SU-DHL-6 (cell line): ENCODE measurements at regions not wholly inside any gene's neighbourhood (a gene's known extent, or its start where the extent isn't known, plus 50 kb on each side); places are given as distances from the start of the nearest gene placed in this dataset.

ENCODE experiments used
- H2AFZ ChIP-seq: fragments of 200-600 bp; sonication (generic); 2 replicates; pipeline ENCODE4 v1.6.1; 2014; ENCODE audit warnings: low read depth, mild to moderate bottlenecking, moderate library complexity, mixed read lengths, antibody characterized with exemption, low read length; ENCODE audit not compliant: severe bottlenecking
- H3F3A ChIP-seq: fragments of 200-600 bp; shearing (Covaris generic); 2 replicates; pipeline ENCODE4 v1.6.0; 2016; ENCODE audit warnings: antibody characterized with exemption, mild to moderate bottlenecking; ENCODE audit not compliant: insufficient read depth
- H3K27ac ChIP-seq: fragments of 200-600 bp; sonication (generic); 2 replicates; pipeline ENCODE4 v1.5.1; 2016; ENCODE audit warnings: low read depth, mild to moderate bottlenecking, low read length, moderate library complexity, mixed read lengths
- H3K27me3 ChIP-seq: fragments of 200-600 bp; sonication (generic), shearing (Covaris generic); 2 replicates; pipeline ENCODE4 v1.6.0; 2014; ENCODE audit warnings: mild to moderate bottlenecking, low read length
- H3K36me3 ChIP-seq: fragments of 200-600 bp; sonication (generic); 2 replicates; pipeline ENCODE4 v1.6.1; 2014; ENCODE audit warnings: mild to moderate bottlenecking, low read length, mixed read lengths
- H3K4me2 ChIP-seq: fragments of 300-600, 200-600 bp; shearing (Covaris generic), sonication (generic); 2 replicates; pipeline ENCODE4 v1.6.0; 2014; ENCODE audit warnings: low read length, low read depth, mild to moderate bottlenecking; ENCODE audit not compliant: poor library complexity, severe bottlenecking
- H3K4me3 ChIP-seq: fragments of 200-600 bp; sonication (generic); 2 replicates; pipeline ENCODE4 v1.5.1; 2014; ENCODE audit warnings: antibody characterized with exemption, low read length, mild to moderate bottlenecking, mixed read lengths; ENCODE audit not compliant: insufficient read depth, poor library complexity, severe bottlenecking
- H3K79me2 ChIP-seq: fragments of 200-600 bp; sonication (generic); 2 replicates; pipeline ENCODE4 v1.6.1; 2014; ENCODE audit warnings: mild to moderate bottlenecking, low read length, moderate library complexity; ENCODE audit not compliant: insufficient read depth
- H3K9ac ChIP-seq: fragments of 200-600 bp; sonication (generic); 2 replicates; pipeline ENCODE4 v1.7.0; 2014; ENCODE audit warnings: mild to moderate bottlenecking, low read length
- H3K9me2 ChIP-seq: fragments of 200-600 bp; sonication (generic); replicated peaks from 2 replicates; pipeline ENCODE4 v1.6.1; 2014; ENCODE audit warnings: low read length; ENCODE audit not compliant: insufficient read depth
- H3K9me3 ChIP-seq: fragments of 200-600 bp; sonication (generic); 2 replicates; pipeline ENCODE4 v1.6.1; 2014; ENCODE audit warnings: low read length, mixed read lengths; ENCODE audit not compliant: insufficient read depth
- H4K20me1 ChIP-seq: fragments of 200-600 bp; sonication (generic); 2 replicates; pipeline ENCODE4 v1.6.1; 2014; ENCODE audit warnings: low read depth, mild to moderate bottlenecking, antibody characterized with exemption, low read length, moderate library complexity, mixed read lengths
- CTCF ChIP-seq: fragments of 200-600 bp; sonication (generic); IDR thresholded peaks from one replicate; pipeline ENCODE4 v1.5.1; 2017; ENCODE audit warnings: antibody characterized with exemption, mild to moderate bottlenecking, low read length, moderate library complexity; ENCODE audit not compliant: insufficient read depth, poor library complexity, severe bottlenecking
- EZH2phosphoT487 ChIP-seq: fragments of 200-600 bp; sonication (generic), shearing (Covaris generic); conservative IDR thresholded peaks from 2 replicates; pipeline ENCODE4 v1.6.1; 2018; ENCODE audit warnings: mild to moderate bottlenecking, antibody characterized with exemption, low read length, moderate library complexity, mixed read lengths

GRCh38 chr5:24381861-24382489, 262.8 kb downstream of the CDH10 start:
- Histone ChIP-seq H3K9me3 (no peaks in the 10 kb centered on the region), H3F3A (no peaks in the 10 kb centered on the region), H3K27me3 (no peaks in the 10 kb centered on the region), H3K36me3 (no peaks in the 10 kb centered on the region), H3K4me3 (no peak overlapping the region), H2AFZ (peak overlapping the region; percentile 39), H4K20me1 (no peaks in the 10 kb centered on the region), H3K79me2 (no peaks in the 10 kb centered on the region), H3K9ac (no peak overlapping the region), H3K27ac (no peak overlapping the region), H3K9me2 (no peaks in the 10 kb centered on the region), H3K4me2 (no peak overlapping the region)
- TF ChIP-seq CTCF, result no peak
- TF ChIP-seq EZH2phosphoT487, result no peak

DNA sequence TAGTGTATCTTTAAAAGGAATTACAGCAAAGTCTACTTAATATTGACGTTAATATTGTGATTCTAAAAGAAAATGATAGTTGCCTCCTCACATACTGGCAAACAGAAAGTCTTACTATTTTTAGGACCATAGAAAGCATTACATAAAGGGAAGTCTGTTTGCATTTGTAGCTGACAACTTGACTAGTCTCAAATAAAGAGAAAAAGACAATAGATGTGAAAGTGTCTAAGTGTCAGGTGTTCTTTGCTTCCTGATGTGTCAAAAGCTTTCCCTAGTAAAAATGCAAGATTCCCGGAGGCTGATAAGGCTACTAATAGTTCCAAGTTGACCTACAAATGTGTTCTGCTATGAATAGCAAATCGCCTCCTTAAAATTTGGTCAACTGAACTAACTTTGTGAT, 259.7 kb downstream of the CDH10 start:
- TF ChIP-seq EZH2phosphoT487 (no peak), CTCF (no peak)

DNA sequence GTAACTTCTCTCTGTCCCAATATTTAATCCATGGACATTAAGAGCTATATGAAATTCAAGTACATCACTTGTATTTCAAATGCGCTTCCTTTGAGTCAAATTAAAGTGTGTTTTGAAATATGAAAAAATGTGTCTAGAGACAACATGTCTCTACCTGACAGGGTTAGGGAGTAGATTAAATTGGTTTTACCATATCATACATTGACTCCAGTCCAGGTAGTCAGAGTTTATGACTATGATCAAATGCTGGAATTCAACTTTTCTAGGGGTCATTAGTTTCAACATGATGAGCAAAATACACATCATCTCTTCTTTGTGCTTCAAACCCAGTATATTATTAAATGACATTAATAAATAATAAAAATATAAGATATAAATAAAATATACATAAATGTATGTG, 259.2 kb downstream of the CDH10 start:
- H3K4me3 ChIP-seq, result no peak overlapping the region
- no peaks in the 10 kb centered on the region for H3F3A ChIP-seq
- H2AFZ ChIP-seq, result no peak overlapping the region
- H3K9me3 ChIP-seq, result no peaks in the 10 kb centered on the region
- H3K79me2 ChIP-seq, result no peaks in the 10 kb centered on the region
- H3K9ac ChIP-seq, result no peak overlapping the region
- H3K27ac ChIP-seq, result no peak overlapping the region
- TF ChIP-seq CTCF (no peak), EZH2phosphoT487 (no peak)
- H3K9me2 ChIP-seq, result no peaks in the 10 kb centered on the region
- H4K20me1 ChIP-seq, result no peaks in the 10 kb centered on the region
- H3K36me3 ChIP-seq, result no peaks in the 10 kb centered on the region
- no peaks in the 10 kb centered on the region for H3K27me3 ChIP-seq
- H3K4me2 ChIP-seq, result no peak overlapping the region

More for the DNA sequence above, 259.7 kb downstream of the CDH10 start:
- Histone ChIP-seq H3F3A (no peaks in the 10 kb centered on the region), H3K9me2 (no peaks in the 10 kb centered on the region), H2AFZ (peak overlapping the region; percentile 29), H3K4me3 (no peak overlapping the region), H4K20me1 (no peaks in the 10 kb centered on the region), H3K9ac (no peak overlapping the region), H3K4me2 (peak overlapping the region; percentile 29), H3K9me3 (no peaks in the 10 kb centered on the region), H3K36me3 (no peaks in the 10 kb centered on the region), H3K27ac (no peak overlapping the region), H3K79me2 (no peaks in the 10 kb centered on the region), H3K27me3 (no peaks in the 10 kb centered on the region)
